Adrenal gland (tissue), 5 donors: ENCODE measurements at regions not wholly inside any gene's neighbourhood (a gene's known extent, or its start where the extent isn't known, plus 50 kb on each side); places are given as distances from the start of the nearest gene placed in this dataset.
"Not testable (repeated sequence)": the region's sequence is repeated elsewhere in the genome, so short reads cannot be mapped to it uniquely, and the experiment has no call there.

Experiments used
- POLR2A ChIP-seq, 2 donors: fragments of 450-650 bp; IDR thresholded peaks; one replicate each; pipeline ENCODE4 v1.6.1; 2017; ENCODE audit warnings: antibody characterized with exemption in 2 of 2, mild to moderate bottlenecking in 2 of 2, moderate library complexity in 1 of 2
- TF ChIP-seq, protein P1 (sequence below), 6 experiments: fragments of 450-650 bp in 4 of 6; fragments of 200-600 bp in 2 of 6; sonication (generic) in 1 of 6; IDR thresholded peaks; 1 replicate in 5 of 6; 2 replicates in 1 of 6; pipeline versions ENCODE4 v1.5.1 to v1.8.0; 2016 to 2021; ENCODE audit warnings: antibody characterized with exemption in 6 of 6, mild to moderate bottlenecking in 2 of 6, moderate library complexity in 1 of 6
- donor health status: DM: no; HTN: no; CAD: no.

DNA sequence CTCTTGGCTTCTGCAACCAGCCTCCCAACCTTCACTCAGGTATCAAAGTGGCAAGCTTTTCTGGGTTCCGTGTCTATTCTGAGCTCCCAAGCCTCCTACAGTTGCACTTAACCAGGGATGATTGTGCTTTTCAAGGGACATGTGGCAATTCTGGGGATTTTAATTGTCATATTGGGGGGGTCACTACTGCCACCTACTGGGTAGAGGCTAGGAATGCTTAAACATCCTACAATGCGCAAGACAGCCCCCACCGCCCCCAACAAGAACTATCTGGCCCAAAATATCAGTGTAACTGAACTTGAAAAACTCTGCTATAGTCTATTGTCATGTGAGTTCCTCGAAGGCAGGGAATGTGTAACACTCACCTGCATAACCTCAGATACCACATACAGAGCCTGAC is 201.5 kb downstream of the NPIPA8 start:
- TF ChIP-seq, protein P1, sequence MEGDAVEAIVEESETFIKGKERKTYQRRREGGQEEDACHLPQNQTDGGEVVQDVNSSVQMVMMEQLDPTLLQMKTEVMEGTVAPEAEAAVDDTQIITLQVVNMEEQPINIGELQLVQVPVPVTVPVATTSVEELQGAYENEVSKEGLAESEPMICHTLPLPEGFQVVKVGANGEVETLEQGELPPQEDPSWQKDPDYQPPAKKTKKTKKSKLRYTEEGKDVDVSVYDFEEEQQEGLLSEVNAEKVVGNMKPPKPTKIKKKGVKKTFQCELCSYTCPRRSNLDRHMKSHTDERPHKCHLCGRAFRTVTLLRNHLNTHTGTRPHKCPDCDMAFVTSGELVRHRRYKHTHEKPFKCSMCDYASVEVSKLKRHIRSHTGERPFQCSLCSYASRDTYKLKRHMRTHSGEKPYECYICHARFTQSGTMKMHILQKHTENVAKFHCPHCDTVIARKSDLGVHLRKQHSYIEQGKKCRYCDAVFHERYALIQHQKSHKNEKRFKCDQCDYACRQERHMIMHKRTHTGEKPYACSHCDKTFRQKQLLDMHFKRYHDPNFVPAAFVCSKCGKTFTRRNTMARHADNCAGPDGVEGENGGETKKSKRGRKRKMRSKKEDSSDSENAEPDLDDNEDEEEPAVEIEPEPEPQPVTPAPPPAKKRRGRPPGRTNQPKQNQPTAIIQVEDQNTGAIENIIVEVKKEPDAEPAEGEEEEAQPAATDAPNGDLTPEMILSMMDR (IDR thresholded peaks at IDR 0.05), result not testable (repeated sequence)
- TF ChIP-seq POLR2A (IDR thresholded peaks at IDR 0.05), result not testable (repeated sequence)
